HCT116 (cell line): ENCODE measurements at regions not wholly inside any gene's neighbourhood (a gene's known extent, or its start where the extent isn't known, plus 50 kb on each side); places are given as distances from the start of the nearest gene placed in this dataset.

Experiments used
- ATAC-seq: fragments of 200-7000 bp; cut with Tn5 transposase; 2 replicates; pipeline ENCODE4 v1.9.1; 2020; ENCODE audit warnings: mild to moderate bottlenecking, moderate library complexity
- BruUV-seq: library from RNA; stranded (reverse); fragments of 400-500 nt; replicated peaks from 2 replicates; lab custom pipeline; 2021; lab: Mats Ljungman, UMichigan
- CTCF ChIA-PET: fragments of 300-600 bp; sonication (Branson Sonifier 250); formaldehyde crosslinking; loops from one replicate; lab custom pipeline; 2021; ENCODE audit warnings: antibody characterized with exemption; lab: Charles Lee
- POLR2A ChIA-PET: fragments of 300-600, 350-600 bp; sonication (Branson Sonifier 250); formaldehyde crosslinking; loops from one replicate; lab custom pipeline; 2021; ENCODE audit warnings: antibody characterized with exemption; lab: Charles Lee
- RAD21 ChIA-PET, 2 experiments: fragments of 300-600 bp; sonication (Branson Sonifier 250); formaldehyde crosslinking; loops; one replicate each; lab custom pipeline; 2023; ENCODE audit warnings: low total read pairs in 2 of 2; ENCODE audit not compliant: uncharacterized antibody in 2 of 2, unreplicated experiment in 2 of 2, low non-redundant PET in 1 of 2; lab: Charles Lee
- DNase-seq: peaks from one replicate; pipeline ENCODE4 v3.0.0-alpha.2; 2010; ENCODE audit warnings: low read depth, low spot score
- H2AFZ ChIP-seq: fragments of 200-600 bp; shearing (Covaris generic), sonication (generic); 2 replicates; pipeline ENCODE4 v1.6.1; 2017; ENCODE audit warnings: low read depth, mixed run types, mixed read lengths, antibody characterized with exemption, low read length; ENCODE audit not compliant: poor library complexity, severe bottlenecking
- H3K27ac ChIP-seq: 2 replicates; pipeline ENCODE4 v1.5.1; 2012; ENCODE audit warnings: low read depth, low read length
- H3K27me3 ChIP-seq: fragments of 200-600 bp; sonication (generic); 2 replicates; pipeline ENCODE4 v1.6.1; 2016; ENCODE audit warnings: mixed run types, low read length, mixed read lengths; ENCODE audit not compliant: insufficient read depth
- H3K36me3 ChIP-seq, 2 experiments: fragments of 200-500 bp in 1 of 2; fragments of 200-600 bp in 1 of 2; sonication (Bioruptor generic) in 1 of 2; sonication (generic) in 1 of 2; 2 replicates each; pipeline versions ENCODE4 v1.5.1 to v1.6.1; 2014 to 2016; ENCODE audit warnings: low read length in 2 of 2, inconsistent platforms in 1 of 2, mixed read lengths in 1 of 2, mixed run types in 1 of 2; ENCODE audit not compliant: insufficient read depth in 2 of 2, control insufficient read depth in 1 of 2
- H3K4me1 ChIP-seq, 2 experiments: fragments of 200-600 bp in 1 of 2; sonication (generic) in 1 of 2; 2 replicates each; pipeline versions ENCODE4 v1.5.1 to v1.6.1; 2012 to 2017; ENCODE audit warnings: low read length in 2 of 2, inconsistent platforms in 1 of 2, mild to moderate bottlenecking in 1 of 2, mixed read lengths in 1 of 2, mixed run types in 1 of 2, moderate library complexity in 1 of 2; ENCODE audit not compliant: insufficient read depth in 2 of 2, control insufficient read depth in 1 of 2
- H3K4me2 ChIP-seq: fragments of 200-600 bp; sonication (generic); 2 replicates; pipeline ENCODE4 v1.6.1; 2017; ENCODE audit warnings: mixed run types, low read length, mixed read lengths
- H3K4me3 ChIP-seq, 2 experiments: fragments of 200-600 bp in 1 of 2; sonication (generic) in 1 of 2; replicated peaks in 1 of 2; 2 replicates each; pipeline ENCODE4 v1.5.1; 2011 to 2016; ENCODE audit warnings: low read length in 2 of 2, control low read depth in 1 of 2, low read depth in 1 of 2, mild to moderate bottlenecking in 1 of 2, mixed read lengths in 1 of 2, mixed run types in 1 of 2
- H3K79me2 ChIP-seq: fragments of 200-600 bp; sonication (generic); 2 replicates; pipeline ENCODE4 v1.6.1; 2017; ENCODE audit warnings: mild to moderate bottlenecking, mixed run types, low read length, moderate library complexity, mixed read lengths; ENCODE audit not compliant: insufficient read depth
- H3K9ac ChIP-seq: fragments of 200-600 bp; sonication (generic); 2 replicates; pipeline ENCODE4 v1.6.1; 2016; ENCODE audit warnings: low read length, mixed read lengths
- H3K9me2 ChIP-seq: fragments of 200-600 bp; sonication (generic), shearing (Covaris generic); 2 replicates; pipeline ENCODE4 v1.6.1; 2017; ENCODE audit warnings: mixed run types, mild to moderate bottlenecking, moderate library complexity; ENCODE audit not compliant: insufficient read depth
- H3K9me3 ChIP-seq, 2 experiments: fragments of 200-500 bp in 1 of 2; fragments of 200-600 bp in 1 of 2; sonication (Bioruptor generic) in 1 of 2; sonication (generic) in 1 of 2; 2 replicates each; pipeline ENCODE4 v1.6.1; 2014 to 2017; ENCODE audit warnings: low read length in 2 of 2, mixed read lengths in 2 of 2, inconsistent platforms in 1 of 2, low read depth in 1 of 2, mild to moderate bottlenecking in 1 of 2, mixed run types in 1 of 2, moderate library complexity in 1 of 2; ENCODE audit not compliant: control insufficient read depth in 1 of 2, insufficient read depth in 1 of 2
- H4K20me1 ChIP-seq: fragments of 200-600 bp; sonication (generic), shearing (Covaris generic); 2 replicates; pipeline ENCODE4 v1.6.1; 2017; ENCODE audit warnings: mixed run types, mild to moderate bottlenecking, moderate library complexity; ENCODE audit not compliant: insufficient read depth
- CBX3 ChIP-seq: IDR thresholded peaks from 2 replicates; pipeline ENCODE4 v1.6.1; 2012; ENCODE audit warnings: low read depth
- CEBPB ChIP-seq: IDR thresholded peaks from 2 replicates; pipeline ENCODE4 v1.6.1; 2012; ENCODE audit warnings: low read depth
- ELF1 ChIP-seq: IDR thresholded peaks from 2 replicates; pipeline ENCODE4 v1.6.1; 2012; ENCODE audit warnings: low read depth, borderline replicate concordance
- EZH2 ChIP-seq: fragments of 200-600 bp; sonication (generic); IDR thresholded peaks from 2 replicates; pipeline ENCODE4 v1.6.1; 2017; ENCODE audit warnings: antibody characterized with exemption, mixed run types
- EZH2phosphoT487 ChIP-seq: fragments of 200-600 bp; IDR thresholded peaks from 2 replicates; pipeline ENCODE4 v1.6.1; 2018; ENCODE audit warnings: antibody characterized with exemption, borderline replicate concordance
- FOSL1 ChIP-seq: IDR thresholded peaks from 2 replicates; pipeline ENCODE4 v1.6.1; 2012; ENCODE audit warnings: low read depth
- JUND ChIP-seq: IDR thresholded peaks from 2 replicates; pipeline ENCODE4 v1.6.1; 2012
- POLR2A ChIP-seq: IDR thresholded peaks from 2 replicates; pipeline ENCODE4 v1.7.0; 2011; ENCODE audit warnings: borderline replicate concordance; ENCODE audit not compliant: insufficient read depth, insufficient read length; ENCODE audit errors: extremely low read depth
- POLR2AphosphoS5 ChIP-seq: IDR thresholded peaks from 2 replicates; pipeline ENCODE4 v1.6.1; 2011; ENCODE audit warnings: mild to moderate bottlenecking, low read depth, low read length, moderate library complexity
- SIN3A ChIP-seq: IDR thresholded peaks from 2 replicates; pipeline ENCODE4 v1.6.1; 2012; ENCODE audit warnings: low read depth
- SP1 ChIP-seq: IDR thresholded peaks from 2 replicates; pipeline ENCODE4 v1.6.1; 2012; ENCODE audit warnings: low read depth
- ZNF274 ChIP-seq: fragments of 200-500 bp; sonication (Bioruptor generic); IDR thresholded peaks from 2 replicates; pipeline ENCODE4 v1.6.1; 2014; ENCODE audit warnings: mild to moderate bottlenecking, low read depth, low read length, inconsistent platforms
- intact Hi-C: fragments of 100-400 bp; cut with micrococcal nuclease; formaldehyde crosslinking; loops from 2 replicates; pipeline ENCODE4 v1.10.0; 2022
- TF ChIP-seq, protein P1 (sequence below): IDR thresholded peaks from 2 replicates; pipeline ENCODE4 v1.6.1; 2012
- TF ChIP-seq, protein P2 (sequence below): IDR thresholded peaks from 2 replicates; pipeline ENCODE4 v1.6.1; 2011; ENCODE audit warnings: mild to moderate bottlenecking, low read length, moderate library complexity; ENCODE audit not compliant: insufficient replicate concordance; ENCODE audit errors: extremely low read depth
- TF ChIP-seq, protein P3 (sequence below): IDR thresholded peaks from 2 replicates; pipeline ENCODE4 v1.6.1; 2012; ENCODE audit warnings: low read depth
- TF ChIP-seq, protein P4 (sequence below), 3 experiments: fragments of 200-600 bp in 1 of 3; sonication (generic) in 1 of 3; IDR thresholded peaks in 2 of 3; conservative IDR thresholded peaks in 1 of 3; 2 replicates each; pipeline ENCODE4 v1.5.1; 2012 to 2017; ENCODE audit warnings: low read depth in 2 of 3, low read length in 2 of 3, antibody characterized with exemption in 1 of 3, borderline replicate concordance in 1 of 3, control low read depth in 1 of 3, mild to moderate bottlenecking in 1 of 3, mixed read lengths in 1 of 3, mixed run types in 1 of 3, moderate library complexity in 1 of 3; ENCODE audit not compliant: insufficient read depth in 1 of 3
- TF ChIP-seq, protein P5 (sequence below): IDR thresholded peaks from 2 replicates; pipeline ENCODE4 v1.6.1; 2012

DNA sequence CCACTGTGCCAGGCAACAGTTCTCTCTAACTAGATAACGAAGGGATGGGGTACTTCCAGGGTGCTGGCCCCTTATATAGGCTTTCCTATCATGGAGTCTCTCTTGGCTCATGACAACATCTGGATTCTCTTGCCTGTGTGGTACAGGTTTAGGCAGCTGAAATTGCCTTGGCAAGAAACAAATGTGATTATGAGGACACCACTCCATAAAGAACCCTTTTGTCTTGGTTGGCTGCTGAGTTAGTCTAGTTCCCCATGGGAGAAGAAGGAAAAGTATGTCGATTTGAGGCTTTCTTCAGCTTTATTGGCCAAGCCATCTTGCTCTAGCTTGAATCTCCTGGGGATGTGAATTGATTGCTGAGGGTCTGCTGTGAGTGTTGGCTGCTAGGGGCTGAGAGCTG is 76.3 kb upstream of the ZCCHC2 start:
- Histone ChIP-seq H3K9ac (no peak overlapping the region), H3K4me3 (no peak overlapping the region), H3K27me3 (no peaks in the 10 kb centered on the region), H2AFZ (no peak overlapping the region), H3K27ac (no peak overlapping the region), H3K9me3 (no peaks in the 10 kb centered on the region), H3K9me2 (no peaks in the 10 kb centered on the region), H3K79me2 (no peaks in the 10 kb centered on the region), H3K36me3 (no peaks in the 10 kb centered on the region), H3K4me1 (peaks cover 17 to 27% of the 10 kb centered on the region in 2 experiments), H4K20me1 (no peaks in the 10 kb centered on the region), H3K4me2 (no peak overlapping the region)
- no peak for ATAC-seq
- intact Hi-C loops, result no loop called here
- ChIA-PET POLR2A (no interaction called here), CTCF (no interaction called here), RAD21 (no interaction called here)
- DNase-seq, result no peak
- TF ChIP-seq, protein P1, sequence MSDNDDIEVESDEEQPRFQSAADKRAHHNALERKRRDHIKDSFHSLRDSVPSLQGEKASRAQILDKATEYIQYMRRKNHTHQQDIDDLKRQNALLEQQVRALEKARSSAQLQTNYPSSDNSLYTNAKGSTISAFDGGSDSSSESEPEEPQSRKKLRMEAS, result no peak
- no peak for TF ChIP-seq CEBPB
- no peak for TF ChIP-seq SP1
- no peak for TF ChIP-seq FOSL1
- TF ChIP-seq POLR2AphosphoS5, result no peak
- no peak for TF ChIP-seq POLR2A
- TF ChIP-seq, protein P2, sequence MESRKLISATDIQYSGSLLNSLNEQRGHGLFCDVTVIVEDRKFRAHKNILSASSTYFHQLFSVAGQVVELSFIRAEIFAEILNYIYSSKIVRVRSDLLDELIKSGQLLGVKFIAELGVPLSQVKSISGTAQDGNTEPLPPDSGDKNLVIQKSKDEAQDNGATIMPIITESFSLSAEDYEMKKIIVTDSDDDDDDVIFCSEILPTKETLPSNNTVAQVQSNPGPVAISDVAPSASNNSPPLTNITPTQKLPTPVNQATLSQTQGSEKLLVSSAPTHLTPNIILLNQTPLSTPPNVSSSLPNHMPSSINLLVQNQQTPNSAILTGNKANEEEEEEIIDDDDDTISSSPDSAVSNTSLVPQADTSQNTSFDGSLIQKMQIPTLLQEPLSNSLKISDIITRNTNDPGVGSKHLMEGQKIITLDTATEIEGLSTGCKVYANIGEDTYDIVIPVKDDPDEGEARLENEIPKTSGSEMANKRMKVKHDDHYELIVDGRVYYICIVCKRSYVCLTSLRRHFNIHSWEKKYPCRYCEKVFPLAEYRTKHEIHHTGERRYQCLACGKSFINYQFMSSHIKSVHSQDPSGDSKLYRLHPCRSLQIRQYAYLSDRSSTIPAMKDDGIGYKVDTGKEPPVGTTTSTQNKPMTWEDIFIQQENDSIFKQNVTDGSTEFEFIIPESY, result no peak
- TF ChIP-seq, protein P3, sequence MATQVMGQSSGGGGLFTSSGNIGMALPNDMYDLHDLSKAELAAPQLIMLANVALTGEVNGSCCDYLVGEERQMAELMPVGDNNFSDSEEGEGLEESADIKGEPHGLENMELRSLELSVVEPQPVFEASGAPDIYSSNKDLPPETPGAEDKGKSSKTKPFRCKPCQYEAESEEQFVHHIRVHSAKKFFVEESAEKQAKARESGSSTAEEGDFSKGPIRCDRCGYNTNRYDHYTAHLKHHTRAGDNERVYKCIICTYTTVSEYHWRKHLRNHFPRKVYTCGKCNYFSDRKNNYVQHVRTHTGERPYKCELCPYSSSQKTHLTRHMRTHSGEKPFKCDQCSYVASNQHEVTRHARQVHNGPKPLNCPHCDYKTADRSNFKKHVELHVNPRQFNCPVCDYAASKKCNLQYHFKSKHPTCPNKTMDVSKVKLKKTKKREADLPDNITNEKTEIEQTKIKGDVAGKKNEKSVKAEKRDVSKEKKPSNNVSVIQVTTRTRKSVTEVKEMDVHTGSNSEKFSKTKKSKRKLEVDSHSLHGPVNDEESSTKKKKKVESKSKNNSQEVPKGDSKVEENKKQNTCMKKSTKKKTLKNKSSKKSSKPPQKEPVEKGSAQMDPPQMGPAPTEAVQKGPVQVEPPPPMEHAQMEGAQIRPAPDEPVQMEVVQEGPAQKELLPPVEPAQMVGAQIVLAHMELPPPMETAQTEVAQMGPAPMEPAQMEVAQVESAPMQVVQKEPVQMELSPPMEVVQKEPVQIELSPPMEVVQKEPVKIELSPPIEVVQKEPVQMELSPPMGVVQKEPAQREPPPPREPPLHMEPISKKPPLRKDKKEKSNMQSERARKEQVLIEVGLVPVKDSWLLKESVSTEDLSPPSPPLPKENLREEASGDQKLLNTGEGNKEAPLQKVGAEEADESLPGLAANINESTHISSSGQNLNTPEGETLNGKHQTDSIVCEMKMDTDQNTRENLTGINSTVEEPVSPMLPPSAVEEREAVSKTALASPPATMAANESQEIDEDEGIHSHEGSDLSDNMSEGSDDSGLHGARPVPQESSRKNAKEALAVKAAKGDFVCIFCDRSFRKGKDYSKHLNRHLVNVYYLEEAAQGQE, result no peak
- no peak for TF ChIP-seq ZNF274
- no peak for TF ChIP-seq EZH2phosphoT487
- TF ChIP-seq SIN3A, result no peak
- TF ChIP-seq EZH2, result no peak
- TF ChIP-seq, protein P4, sequence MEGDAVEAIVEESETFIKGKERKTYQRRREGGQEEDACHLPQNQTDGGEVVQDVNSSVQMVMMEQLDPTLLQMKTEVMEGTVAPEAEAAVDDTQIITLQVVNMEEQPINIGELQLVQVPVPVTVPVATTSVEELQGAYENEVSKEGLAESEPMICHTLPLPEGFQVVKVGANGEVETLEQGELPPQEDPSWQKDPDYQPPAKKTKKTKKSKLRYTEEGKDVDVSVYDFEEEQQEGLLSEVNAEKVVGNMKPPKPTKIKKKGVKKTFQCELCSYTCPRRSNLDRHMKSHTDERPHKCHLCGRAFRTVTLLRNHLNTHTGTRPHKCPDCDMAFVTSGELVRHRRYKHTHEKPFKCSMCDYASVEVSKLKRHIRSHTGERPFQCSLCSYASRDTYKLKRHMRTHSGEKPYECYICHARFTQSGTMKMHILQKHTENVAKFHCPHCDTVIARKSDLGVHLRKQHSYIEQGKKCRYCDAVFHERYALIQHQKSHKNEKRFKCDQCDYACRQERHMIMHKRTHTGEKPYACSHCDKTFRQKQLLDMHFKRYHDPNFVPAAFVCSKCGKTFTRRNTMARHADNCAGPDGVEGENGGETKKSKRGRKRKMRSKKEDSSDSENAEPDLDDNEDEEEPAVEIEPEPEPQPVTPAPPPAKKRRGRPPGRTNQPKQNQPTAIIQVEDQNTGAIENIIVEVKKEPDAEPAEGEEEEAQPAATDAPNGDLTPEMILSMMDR (IDR thresholded peaks at IDR 0.05 in 2 of 3, conservative IDR thresholded peaks at IDR 0.05 in 1 of 3; ENCODE audit: borderline replicate concordance in 1 of 3, insufficient read depth in 1 of 3, low read depth in 2 of 3, low read length in 2 of 3), result no peak
- TF ChIP-seq, protein P5, sequence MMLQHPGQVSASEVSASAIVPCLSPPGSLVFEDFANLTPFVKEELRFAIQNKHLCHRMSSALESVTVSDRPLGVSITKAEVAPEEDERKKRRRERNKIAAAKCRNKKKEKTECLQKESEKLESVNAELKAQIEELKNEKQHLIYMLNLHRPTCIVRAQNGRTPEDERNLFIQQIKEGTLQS, result no peak
- TF ChIP-seq CBX3, result no peak
- no peak for TF ChIP-seq ELF1
- TF ChIP-seq JUND, result no peak
- BruUV-seq, result no TSS peak
